Panc1 (cell line): ENCODE measurements at regions not wholly inside any gene's neighbourhood (a gene's known extent, or its start where the extent isn't known, plus 50 kb on each side); places are given as distances from the start of the nearest gene placed in this dataset.

Source experiments
- ATAC-seq: fragments of 200-7000 bp; cut with Tn5 transposase; 2 replicates; pipeline ENCODE4 v1.9.1; 2020; ENCODE audit warnings: mild to moderate bottlenecking, moderate library complexity
- BruUV-seq: library from RNA; stranded (reverse); fragments of 400-500 nt; replicated peaks from 2 replicates; lab custom pipeline; 2021; lab: Mats Ljungman, UMichigan
- CTCF ChIA-PET: fragments of 300-600 bp; sonication (Branson Sonifier 250); formaldehyde crosslinking; loops from one replicate; lab custom pipeline; 2022; ENCODE audit warnings: antibody characterized with exemption; lab: Charles Lee
- POLR2A ChIA-PET: fragments of 300-600 bp; sonication (Branson Sonifier 250); formaldehyde crosslinking; loops from one replicate; lab custom pipeline; 2022; ENCODE audit warnings: antibody characterized with exemption; lab: Charles Lee
- DNase-seq: peaks from one replicate; pipeline ENCODE4 v3.0.0-alpha.2; 2010; ENCODE audit warnings: low read depth, low spot score
- H3K27ac ChIP-seq: 2 replicates; pipeline ENCODE4 v1.5.1; 2011; ENCODE audit warnings: mild to moderate bottlenecking, low read length, inconsistent platforms
- H3K27me3 ChIP-seq: fragments of 200-500 bp; sonication (Bioruptor generic); 2 replicates; pipeline ENCODE4 v1.6.0; 2014; ENCODE audit warnings: low read length, inconsistent platforms; ENCODE audit not compliant: control insufficient read depth, insufficient read depth
- H3K36me3 ChIP-seq: fragments of 200-500 bp; sonication (Bioruptor generic); 2 replicates; pipeline ENCODE4 v1.5.1; 2014; ENCODE audit warnings: inconsistent platforms, mild to moderate bottlenecking, low read length, moderate library complexity; ENCODE audit not compliant: control insufficient read depth, insufficient read depth
- H3K4me1 ChIP-seq: 2 replicates; pipeline ENCODE4 v1.5.1; 2011; ENCODE audit warnings: inconsistent platforms, mild to moderate bottlenecking, low read length, moderate library complexity; ENCODE audit not compliant: control insufficient read depth, insufficient read depth
- H3K4me3 ChIP-seq, 2 experiments: 2 replicates each; pipeline ENCODE4 v1.5.1; 2011 to 2012; ENCODE audit warnings: low read depth in 2 of 2, low read length in 2 of 2, mild to moderate bottlenecking in 2 of 2, inconsistent platforms in 1 of 2, moderate library complexity in 1 of 2
- H3K9me3 ChIP-seq: fragments of 200-500 bp; sonication (Bioruptor generic); 2 replicates; pipeline ENCODE4 v1.5.1; 2014; ENCODE audit warnings: low read depth, mild to moderate bottlenecking, inconsistent platforms, low read length, moderate library complexity; ENCODE audit not compliant: control insufficient read depth, insufficient read depth
- POLR2AphosphoS5 ChIP-seq: IDR thresholded peaks from 2 replicates; pipeline ENCODE4 v1.6.1; 2012; ENCODE audit warnings: mild to moderate bottlenecking, low read depth, low read length, moderate library complexity
- REST ChIP-seq, 2 experiments: IDR thresholded peaks; 2 replicates each; pipeline ENCODE4 v1.6.1; 2011 to 2012; ENCODE audit warnings: low read depth in 2 of 2, control low read depth in 1 of 2, low read length in 1 of 2, mild to moderate bottlenecking in 1 of 2, moderate library complexity in 1 of 2; ENCODE audit not compliant: insufficient read depth in 1 of 2
- SIN3A ChIP-seq: IDR thresholded peaks from 2 replicates; pipeline ENCODE4 v1.6.1; 2012; ENCODE audit warnings: low read depth, mild to moderate bottlenecking, low read length, moderate library complexity, borderline replicate concordance; ENCODE audit not compliant: insufficient read depth
- TCF7L2 ChIP-seq: IDR thresholded peaks from 2 replicates; pipeline ENCODE4 v1.6.1; 2011; ENCODE audit warnings: mild to moderate bottlenecking, low read depth, low read length, inconsistent platforms
- in situ Hi-C: cut with HindIII; loops from 2 replicates; pipeline ENCODE4 v1.10.0; 2016; ENCODE audit warnings: low sequenced_read_pairs, low pct_unique_long_range_greater_than_20kb
- intact Hi-C: fragments of 100-400 bp; cut with micrococcal nuclease; formaldehyde crosslinking; loops from one replicate; pipeline ENCODE4 v1.10.0; 2022; ENCODE audit not compliant: unreplicated experiment
- TF ChIP-seq, protein P1 (sequence below): fragments of 450-650 bp; IDR thresholded peaks from 2 replicates; pipeline ENCODE4 v1.5.1; 2017; ENCODE audit warnings: mild to moderate bottlenecking

DNA sequence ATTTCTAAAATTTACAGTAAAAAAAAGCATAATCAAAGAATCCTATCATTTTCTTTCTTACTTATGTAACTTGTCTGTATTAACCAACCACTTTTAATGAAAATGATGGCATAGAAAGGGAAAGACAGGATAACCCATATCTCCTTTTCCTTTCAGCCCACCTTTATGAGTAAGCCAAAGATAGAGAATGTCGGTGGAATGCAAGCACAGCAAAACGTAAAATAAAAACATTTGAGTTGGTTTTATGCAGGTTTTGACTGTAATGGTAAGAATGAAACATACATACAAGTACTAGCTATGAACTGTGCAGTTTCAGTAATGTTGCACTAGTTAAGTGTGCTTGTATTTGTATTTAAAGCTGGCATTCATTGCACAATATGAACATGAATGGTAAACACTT, 360.3 kb downstream of the FOXG1 start:
- no peaks in the 10 kb centered on the region for H3K9me3 ChIP-seq
- no peak overlapping the region for H3K27ac ChIP-seq
- no TSS peak for BruUV-seq
- DNase-seq (no peak), ATAC-seq (no peak)
- POLR2A ChIA-PET, result no interaction called here
- intact Hi-C loops, result no loop called here
- no peak for TF ChIP-seq SIN3A
- TF ChIP-seq, protein P1, sequence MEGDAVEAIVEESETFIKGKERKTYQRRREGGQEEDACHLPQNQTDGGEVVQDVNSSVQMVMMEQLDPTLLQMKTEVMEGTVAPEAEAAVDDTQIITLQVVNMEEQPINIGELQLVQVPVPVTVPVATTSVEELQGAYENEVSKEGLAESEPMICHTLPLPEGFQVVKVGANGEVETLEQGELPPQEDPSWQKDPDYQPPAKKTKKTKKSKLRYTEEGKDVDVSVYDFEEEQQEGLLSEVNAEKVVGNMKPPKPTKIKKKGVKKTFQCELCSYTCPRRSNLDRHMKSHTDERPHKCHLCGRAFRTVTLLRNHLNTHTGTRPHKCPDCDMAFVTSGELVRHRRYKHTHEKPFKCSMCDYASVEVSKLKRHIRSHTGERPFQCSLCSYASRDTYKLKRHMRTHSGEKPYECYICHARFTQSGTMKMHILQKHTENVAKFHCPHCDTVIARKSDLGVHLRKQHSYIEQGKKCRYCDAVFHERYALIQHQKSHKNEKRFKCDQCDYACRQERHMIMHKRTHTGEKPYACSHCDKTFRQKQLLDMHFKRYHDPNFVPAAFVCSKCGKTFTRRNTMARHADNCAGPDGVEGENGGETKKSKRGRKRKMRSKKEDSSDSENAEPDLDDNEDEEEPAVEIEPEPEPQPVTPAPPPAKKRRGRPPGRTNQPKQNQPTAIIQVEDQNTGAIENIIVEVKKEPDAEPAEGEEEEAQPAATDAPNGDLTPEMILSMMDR, result no peak
- TF ChIP-seq POLR2AphosphoS5, result no peak
- no peak for TF ChIP-seq TCF7L2
- TF ChIP-seq REST (IDR thresholded peaks at IDR 0.05; ENCODE audit: insufficient read depth in 1 of 2, low read depth in 2 of 2, low read length in 1 of 2), result no peak
- no peaks in the 10 kb centered on the region for H3K4me1 ChIP-seq
- H3K36me3 ChIP-seq, result no peaks in the 10 kb centered on the region
- H3K4me3 ChIP-seq, result no peak overlapping the region
- CTCF ChIA-PET, result no interaction called here
- in situ Hi-C loops, result no loop called here
- no peaks in the 10 kb centered on the region for H3K27me3 ChIP-seq

DNA sequence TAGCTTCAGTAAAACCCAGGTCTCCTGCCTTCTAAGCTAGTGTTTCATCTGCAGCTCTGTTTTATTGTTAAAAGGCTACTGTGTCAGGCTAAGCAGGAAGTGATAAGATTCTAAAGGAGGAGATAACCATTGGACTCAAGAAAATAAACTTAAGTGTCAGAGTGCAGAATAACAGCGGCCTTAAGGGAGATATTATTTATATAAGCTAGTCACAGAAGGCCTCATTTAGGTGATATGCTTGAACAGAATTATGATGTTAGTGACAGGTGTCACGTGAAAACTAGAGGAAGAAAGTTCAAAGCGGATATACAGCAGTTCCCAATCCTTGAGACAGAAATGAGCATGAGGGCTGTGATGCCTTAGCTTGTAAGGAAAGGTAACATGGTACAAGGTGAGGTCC, 373.4 kb downstream of the FOXG1 start:
- Histone ChIP-seq H3K27ac (no peak overlapping the region), H3K27me3 (no peaks in the 10 kb centered on the region), H3K9me3 (no peaks in the 10 kb centered on the region), H3K36me3 (no peaks in the 10 kb centered on the region), H3K4me1 (no peaks in the 10 kb centered on the region), H3K4me3 (no peak overlapping the region)
- intact Hi-C loops, result no loop called here
- no peak for ATAC-seq
- CTCF ChIA-PET, result no interaction called here
- no TSS peak for BruUV-seq
- no peak for DNase-seq
- POLR2A ChIA-PET, result no interaction called here
- no peak for TF ChIP-seq POLR2AphosphoS5
- TF ChIP-seq, protein P1, result no peak
- no peak for TF ChIP-seq SIN3A
- no peak for TF ChIP-seq REST (IDR thresholded peaks at IDR 0.05; ENCODE audit: insufficient read depth in 1 of 2, low read depth in 2 of 2, low read length in 1 of 2)
- no peak for TF ChIP-seq TCF7L2
- in situ Hi-C loops, result no loop called here
